Retinal pigment epithelial cell (primary cell): ENCODE measurements at regions not wholly inside any gene's neighbourhood (a gene's known extent, or its start where the extent isn't known, plus 50 kb on each side); places are given as distances from the start of the nearest gene placed in this dataset.

Experiments
- DNase-seq: peaks from one replicate; pipeline ENCODE4 v3.0.0-alpha.2; 2010; ENCODE audit warnings: low read depth
- H3K4me3 ChIP-seq: 2 replicates; pipeline ENCODE4 v1.5.1; 2011; ENCODE audit warnings: mild to moderate bottlenecking, low read length, control low read depth, moderate library complexity
- CTCF ChIP-seq: conservative IDR thresholded peaks from 2 replicates; pipeline ENCODE4 v1.5.1; 2011; ENCODE audit warnings: low read depth, low read length, control low read depth, inconsistent platforms

GRCh38 chr10:2494399-2494798 is 572.9 kb upstream of the PFKP start:
- no peak for DNase-seq
- no peak for TF ChIP-seq CTCF
- no peak overlapping the region for H3K4me3 ChIP-seq

DNA sequence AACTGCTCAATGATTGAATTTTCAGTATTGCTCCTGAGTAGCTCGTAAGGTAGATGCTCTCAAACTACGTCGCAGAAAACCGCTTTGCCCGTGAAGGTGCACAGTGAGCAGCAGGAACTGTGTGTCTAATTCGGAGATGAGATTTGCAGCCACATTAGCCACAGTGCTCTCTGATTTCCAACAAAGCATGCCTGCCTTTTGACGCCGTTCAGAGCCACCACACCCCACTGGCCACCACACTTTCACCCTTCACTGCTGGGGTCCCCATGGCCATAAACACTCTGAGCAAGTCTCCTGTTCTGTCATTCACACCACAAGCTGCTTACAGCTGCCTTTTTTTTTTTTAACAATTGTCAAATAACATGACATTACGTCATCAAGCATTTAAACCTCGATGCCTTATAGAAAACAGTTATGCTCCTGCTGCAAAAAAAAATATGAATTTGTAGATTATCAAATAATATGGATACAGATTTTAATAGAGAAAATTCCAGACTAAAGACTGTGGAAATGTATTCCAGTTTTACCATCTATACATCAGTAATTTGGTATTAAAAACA is 578.8 kb upstream of the PFKP start:
- H3K4me3 ChIP-seq: no peak overlapping the region
- TF ChIP-seq CTCF: no peak
- DNase-seq: no peak

- no peak for DNase-seq
- H3K4me3 ChIP-seq: no peak overlapping the region
- TF ChIP-seq CTCF: no peak
These were observed 579.4 kb upstream of the PFKP start for GRCh38 chr10:2487921-2488320.

DNA sequence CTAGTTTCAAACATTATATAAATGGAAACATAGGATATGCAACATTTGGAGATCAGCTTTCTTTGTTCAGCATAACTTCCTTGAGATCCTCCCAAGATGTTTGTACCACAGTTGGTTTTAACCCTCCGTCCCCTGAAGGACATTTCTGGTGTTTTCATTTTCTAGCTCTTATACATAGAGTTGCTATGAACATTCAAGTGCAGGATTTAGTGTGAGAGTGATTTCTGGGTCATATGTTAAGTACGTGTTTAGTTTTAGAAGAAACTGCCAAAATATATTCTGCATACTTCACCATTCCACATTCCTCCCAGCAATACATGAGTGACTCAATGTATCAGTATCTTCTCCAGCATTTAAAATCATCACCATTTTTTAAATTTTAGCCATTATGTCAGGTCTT is 588.7 kb upstream of the PFKP start:
- DNase-seq: no peak
- H3K4me3 ChIP-seq: no peak overlapping the region
- no peak for TF ChIP-seq CTCF

DNA sequence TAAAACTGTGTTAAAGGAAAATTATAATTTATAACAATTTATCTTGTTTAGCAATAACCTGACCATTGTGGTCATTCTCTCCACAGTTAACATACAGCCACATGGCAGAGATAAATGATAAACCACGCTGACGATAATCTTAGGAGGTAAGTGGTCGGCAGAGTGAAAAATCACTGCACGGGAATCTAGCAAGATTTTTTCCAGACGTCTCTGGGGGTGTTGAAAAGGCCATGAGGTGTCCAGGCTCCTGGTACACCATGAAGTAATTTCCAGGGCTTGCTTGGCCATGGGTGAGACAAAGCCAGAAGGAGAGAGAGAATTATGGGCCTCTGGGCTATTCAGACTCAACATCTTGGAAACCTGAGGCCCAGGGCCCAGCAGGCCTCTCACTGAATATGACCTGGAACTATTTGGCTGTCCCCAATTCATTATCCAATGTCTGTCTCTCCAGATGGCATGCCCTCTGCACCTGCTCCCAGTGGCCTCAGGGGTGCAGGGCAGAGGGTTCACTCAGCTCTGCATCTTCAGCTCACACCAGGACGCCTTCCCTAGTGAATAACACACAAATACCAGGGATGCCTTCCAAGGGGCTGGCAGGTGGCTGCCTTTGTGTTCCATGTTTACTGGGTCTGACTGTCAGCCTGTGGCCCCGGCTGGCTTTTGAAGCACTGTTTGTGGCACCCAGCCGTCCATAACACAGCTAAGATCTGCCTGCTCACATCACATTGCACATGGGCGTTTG is 590.4 kb upstream of the PFKP start:
- no peak for DNase-seq
- TF ChIP-seq CTCF: no peak
- H3K4me3 ChIP-seq: no peak overlapping the region

- no peak overlapping the region for H3K4me3 ChIP-seq
- no peak for DNase-seq
- no peak for TF ChIP-seq CTCF
These were observed 591.0 kb upstream of the PFKP start for GRCh38 chr10:2476218-2476811.
